Esophagus squamous epithelium (tissue), 5 donors: ENCODE measurements at regions not wholly inside any gene's neighbourhood (a gene's known extent, or its start where the extent isn't known, plus 50 kb on each side); places are given as distances from the start of the nearest gene placed in this dataset.

Experiments
- DNase-seq: peaks from one replicate; lab custom pipeline; 2025; lab: John Stamatoyannopoulos, UW
- H3K27ac ChIP-seq, 4 donors: fragments of 200-600 bp; sonication (generic); one replicate each; pipeline ENCODE4 v1.5.1; 2016 to 2019; ENCODE audit warnings: mild to moderate bottlenecking in 1 of 4
- H3K27me3 ChIP-seq, 4 donors: fragments of 200-600 bp; sonication (generic); 1 replicate in 3 of 4; 2 replicates in 1 of 4; pipeline versions ENCODE4 v1.5.1 to v1.6.0; 2017 to 2021; ENCODE audit warnings: antibody characterized with exemption in 1 of 4
- H3K36me3 ChIP-seq, 3 donors: fragments of 200-600 bp; sonication (generic); one replicate each; pipeline ENCODE4 v1.5.1; 2016 to 2019
- H3K4me1 ChIP-seq, 3 donors: fragments of 200-600 bp; sonication (generic); one replicate each; pipeline ENCODE4 v1.5.1; 2017 to 2019
- H3K4me3 ChIP-seq, 4 donors: fragments of 200-600 bp; sonication (generic); 1 replicate in 3 of 4; 2 replicates in 1 of 4; pipeline ENCODE4 v1.5.1; 2016 to 2019; ENCODE audit warnings: mild to moderate bottlenecking in 2 of 4, moderate library complexity in 1 of 4
- H3K9me3 ChIP-seq, 3 donors: fragments of 200-600 bp; sonication (generic); one replicate each; pipeline ENCODE4 v1.5.1; 2016 to 2019
- POLR2A ChIP-seq, 4 donors: fragments of 450-650 bp; IDR thresholded peaks; one replicate each; pipeline ENCODE4 v1.6.1; 2017; ENCODE audit warnings: antibody characterized with exemption in 4 of 4, mild to moderate bottlenecking in 4 of 4, moderate library complexity in 3 of 4
- WGBS, 2 donors: methylation state at CpG; one replicate each; pipeline ENCODE4 v1.1.5; 2018; 5-methylcytosine and 5-hydroxymethylcytosine counted together
- intact Hi-C: fragments of 100-400 bp; cut with DNase I; formaldehyde crosslinking; loops from one replicate; pipeline ENCODE4 v1.15.0; 2022
- TF ChIP-seq, protein P1 (sequence below), 6 experiments: fragments of 450-650 bp in 4 of 6; fragments of 200-600 bp in 2 of 6; sonication (generic) in 2 of 6; IDR thresholded peaks; one replicate each; pipeline ENCODE4 v1.5.1; 2016 to 2019; ENCODE audit warnings: antibody characterized with exemption in 6 of 6, mild to moderate bottlenecking in 4 of 6, moderate library complexity in 4 of 6
- donor health status: DM: yes; HTN: yes; CAD: no.

DNA sequence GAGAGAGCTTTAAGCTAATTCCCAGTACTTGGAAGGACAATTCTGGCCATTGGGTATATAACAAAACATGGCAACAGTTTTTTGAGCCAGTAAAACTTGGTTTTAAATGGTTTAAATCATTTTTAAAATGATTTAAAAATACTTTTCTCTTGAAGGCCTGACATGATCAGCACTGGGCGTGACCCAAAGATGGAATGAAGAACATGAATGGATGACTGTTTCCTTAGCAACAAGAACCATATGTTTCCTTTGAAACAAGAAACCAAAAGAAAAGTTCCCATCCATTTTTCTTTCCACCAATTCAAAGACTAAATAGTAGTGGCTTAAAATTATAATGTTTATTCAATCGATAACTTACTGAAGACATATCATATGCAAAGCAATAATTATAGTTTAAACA lies 348.3 kb upstream of the FIGN start:
- intact Hi-C loops, result no loop called here
- Histone ChIP-seq H3K4me3 (no peak overlapping the region), H3K9me3 (no peaks in the 10 kb centered on the region), H3K27ac (no peak overlapping the region), H3K27me3 (no peaks in the 10 kb centered on the region), H3K4me1 (no peaks in the 10 kb centered on the region), H3K36me3 (no peaks in the 10 kb centered on the region)
- TF ChIP-seq, protein P1, sequence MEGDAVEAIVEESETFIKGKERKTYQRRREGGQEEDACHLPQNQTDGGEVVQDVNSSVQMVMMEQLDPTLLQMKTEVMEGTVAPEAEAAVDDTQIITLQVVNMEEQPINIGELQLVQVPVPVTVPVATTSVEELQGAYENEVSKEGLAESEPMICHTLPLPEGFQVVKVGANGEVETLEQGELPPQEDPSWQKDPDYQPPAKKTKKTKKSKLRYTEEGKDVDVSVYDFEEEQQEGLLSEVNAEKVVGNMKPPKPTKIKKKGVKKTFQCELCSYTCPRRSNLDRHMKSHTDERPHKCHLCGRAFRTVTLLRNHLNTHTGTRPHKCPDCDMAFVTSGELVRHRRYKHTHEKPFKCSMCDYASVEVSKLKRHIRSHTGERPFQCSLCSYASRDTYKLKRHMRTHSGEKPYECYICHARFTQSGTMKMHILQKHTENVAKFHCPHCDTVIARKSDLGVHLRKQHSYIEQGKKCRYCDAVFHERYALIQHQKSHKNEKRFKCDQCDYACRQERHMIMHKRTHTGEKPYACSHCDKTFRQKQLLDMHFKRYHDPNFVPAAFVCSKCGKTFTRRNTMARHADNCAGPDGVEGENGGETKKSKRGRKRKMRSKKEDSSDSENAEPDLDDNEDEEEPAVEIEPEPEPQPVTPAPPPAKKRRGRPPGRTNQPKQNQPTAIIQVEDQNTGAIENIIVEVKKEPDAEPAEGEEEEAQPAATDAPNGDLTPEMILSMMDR (IDR thresholded peaks at IDR 0.05), result no peak
- no peak for TF ChIP-seq POLR2A (IDR thresholded peaks at IDR 0.05)
- no peak for DNase-seq
- WGBS, 2 donors, result 67 to 77% methylated on average over 2 of the region's 2 CpGs

DNA sequence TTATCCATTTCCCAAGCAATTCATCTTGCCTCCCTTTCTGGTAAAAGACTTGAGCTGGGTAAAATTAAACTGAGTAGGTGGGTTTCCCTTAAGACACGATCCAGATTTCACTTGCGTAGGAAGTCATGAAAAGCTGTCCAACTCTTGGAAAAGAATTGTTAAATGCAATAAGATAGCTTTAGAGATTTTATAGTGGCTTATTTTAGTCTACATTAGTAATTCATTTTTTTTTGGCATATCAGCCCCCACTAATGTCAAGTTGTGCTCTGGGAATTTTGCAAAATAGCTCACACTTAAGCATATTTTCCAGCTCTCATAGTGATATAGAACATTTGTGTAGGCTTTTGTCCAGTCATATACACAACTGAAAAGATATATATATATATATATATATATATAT lies 344.7 kb upstream of the FIGN start:
- TF ChIP-seq, protein P1 (IDR thresholded peaks at IDR 0.05), result no peak
- TF ChIP-seq POLR2A (IDR thresholded peaks at IDR 0.05), result no peak
- no peaks in the 10 kb centered on the region for H3K36me3 ChIP-seq
- DNase-seq, result no peak
- H3K4me3 ChIP-seq, result no peak overlapping the region
- intact Hi-C loops, result no loop called here
- no peaks in the 10 kb centered on the region for H3K4me1 ChIP-seq
- no peaks in the 10 kb centered on the region for H3K9me3 ChIP-seq
- H3K27me3 ChIP-seq, result no peaks in the 10 kb centered on the region
- no peak overlapping the region for H3K27ac ChIP-seq
- 70 to 71% methylated on average over 2 of the region's 2 CpGs for WGBS, 2 donors

DNA sequence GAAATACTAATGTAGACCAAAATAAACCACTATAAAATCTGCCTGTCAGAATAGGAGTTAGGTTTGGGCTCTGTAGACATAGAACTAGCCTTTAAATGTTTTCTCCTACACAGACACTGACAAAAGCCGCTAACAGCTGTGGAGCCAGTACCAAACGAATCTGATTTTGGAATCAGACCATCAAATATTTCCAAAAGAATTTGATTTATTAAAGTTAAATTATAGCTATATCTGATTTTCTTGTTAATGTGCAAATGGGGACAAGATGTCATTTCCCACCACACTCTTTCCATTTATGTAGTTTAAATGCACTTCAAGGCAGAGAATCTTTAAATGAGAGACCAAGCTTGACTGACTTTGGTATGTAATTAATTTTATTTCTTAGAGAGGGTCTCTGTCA lies 343.4 kb upstream of the FIGN start:
- 70 to 72% methylated on average over 2 of the region's 2 CpGs for WGBS, 2 donors

DNA sequence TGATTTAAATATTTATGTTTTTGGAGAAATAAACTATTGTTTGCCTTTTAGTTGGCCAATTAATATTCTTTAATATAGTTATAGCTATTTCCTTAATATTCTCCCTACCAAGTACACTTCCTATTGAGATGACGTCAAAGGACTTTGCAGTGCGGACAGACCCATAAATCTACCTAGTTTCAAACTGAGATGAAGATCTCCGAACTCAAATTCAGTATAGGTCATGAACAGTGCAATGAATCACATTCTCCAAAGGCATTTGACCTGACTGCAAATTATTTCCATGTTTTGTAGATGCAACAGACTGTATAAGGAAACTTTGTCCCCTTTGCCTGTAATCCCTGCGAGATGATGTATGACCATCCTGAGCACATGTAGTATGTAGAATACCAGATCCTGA lies 342.6 kb upstream of the FIGN start:
- Histone ChIP-seq H3K9me3 (no peaks in the 10 kb centered on the region), H3K27ac (no peak overlapping the region), H3K4me3 (no peak overlapping the region), H3K4me1 (no peaks in the 10 kb centered on the region), H3K36me3 (no peaks in the 10 kb centered on the region), H3K27me3 (no peaks in the 10 kb centered on the region)
- intact Hi-C loops, result no loop called here
- TF ChIP-seq, protein P1 (IDR thresholded peaks at IDR 0.05), result no peak
- TF ChIP-seq POLR2A (IDR thresholded peaks at IDR 0.05), result no peak
- WGBS, 2 donors, result 78 to 86% methylated on average over 4 of the region's 4 CpGs
- no peak for DNase-seq

More for the DNA sequence above, 343.4 kb upstream of the FIGN start:
- H3K27ac ChIP-seq, result no peak overlapping the region
- no peak for DNase-seq
- TF ChIP-seq, protein P1 (IDR thresholded peaks at IDR 0.05), result no peak
- TF ChIP-seq POLR2A (IDR thresholded peaks at IDR 0.05), result no peak
- H3K4me3 ChIP-seq, result no peak overlapping the region
- no peaks in the 10 kb centered on the region for H3K4me1 ChIP-seq
- no peaks in the 10 kb centered on the region for H3K27me3 ChIP-seq
- H3K9me3 ChIP-seq, result no peaks in the 10 kb centered on the region
- no peaks in the 10 kb centered on the region for H3K36me3 ChIP-seq
- intact Hi-C loops, result no loop called here

DNA sequence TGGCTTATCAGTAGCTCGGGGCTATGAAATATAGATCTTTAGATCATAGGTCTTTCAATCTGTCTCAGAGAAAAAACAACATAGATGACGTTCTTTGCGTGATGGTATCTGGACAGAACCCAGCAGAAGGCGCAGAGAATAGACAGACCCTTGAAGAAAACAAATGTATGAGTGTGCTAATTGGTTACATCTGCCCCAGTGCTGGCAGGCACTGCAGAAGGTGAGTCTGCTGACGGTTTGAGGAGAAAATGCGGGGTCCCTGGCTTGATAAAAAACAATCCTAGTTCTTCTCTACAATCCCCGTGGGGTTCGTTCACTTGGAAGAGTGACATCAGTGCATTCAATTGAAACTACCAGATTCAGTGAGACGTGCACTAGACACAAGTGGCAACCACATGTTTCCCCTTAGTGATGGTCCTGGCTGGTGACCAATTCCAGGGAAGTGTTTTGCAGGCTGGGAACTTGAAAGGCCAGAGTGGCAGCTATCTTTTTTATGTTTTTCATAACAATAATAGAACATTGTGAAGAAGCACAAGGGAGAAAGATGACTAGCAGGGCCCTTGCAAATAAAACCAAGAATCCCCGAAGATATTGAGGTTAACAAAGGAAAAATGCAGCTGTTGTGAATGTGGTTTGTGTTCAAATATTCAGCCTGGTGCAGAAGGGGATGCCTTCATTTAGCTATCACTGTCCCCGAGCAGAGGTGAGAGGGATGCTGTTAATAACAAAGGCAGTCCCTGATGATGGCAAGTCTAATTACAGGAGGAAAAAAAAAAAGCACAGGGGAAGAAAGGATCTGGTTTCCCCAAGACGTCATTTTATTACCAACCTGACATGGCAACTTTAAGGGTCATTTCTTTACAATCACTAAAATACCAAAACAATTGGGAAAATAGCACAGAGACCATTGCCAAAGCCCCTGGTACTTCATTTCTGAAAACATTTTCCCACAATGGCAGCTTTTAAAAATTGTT lies 337.6 kb upstream of the FIGN start:
- Histone ChIP-seq H3K9me3 (no peaks in the 10 kb centered on the region), H3K27ac (no peak overlapping the region), H3K4me1 (no peaks in the 10 kb centered on the region), H3K4me3 (no peak overlapping the region), H3K36me3 (no peaks in the 10 kb centered on the region), H3K27me3 (no peaks in the 10 kb centered on the region)
- no peak for DNase-seq
- TF ChIP-seq, protein P1 (IDR thresholded peaks at IDR 0.05), result no peak
- no peak for TF ChIP-seq POLR2A (IDR thresholded peaks at IDR 0.05)
- 54 to 68% methylated on average over 11 to 12 of the region's 12 CpGs for WGBS, 2 donors
- intact Hi-C loops, result no loop called here
